AG09309 (cell line): ENCODE measurements at regions not wholly inside any gene's neighbourhood (a gene's known extent, or its start where the extent isn't known, plus 50 kb on each side); places are given as distances from the start of the nearest gene placed in this dataset.

Experiments
- DNase-seq: peaks from one replicate; pipeline ENCODE4 v3.0.0-alpha.2; 2010; ENCODE audit warnings: low read depth
- H3K4me3 ChIP-seq: 2 replicates; pipeline ENCODE4 v1.5.1; 2011; ENCODE audit warnings: mild to moderate bottlenecking, low read depth, low read length, moderate library complexity; ENCODE audit not compliant: control insufficient read depth
- TF ChIP-seq, protein P1 (sequence below): IDR thresholded peaks from 2 replicates; pipeline ENCODE4 v1.5.1; 2011; ENCODE audit warnings: mild to moderate bottlenecking, low read depth, low read length, inconsistent platforms; ENCODE audit not compliant: insufficient read depth, control insufficient read depth; ENCODE audit errors: missing control alignments

DNA sequence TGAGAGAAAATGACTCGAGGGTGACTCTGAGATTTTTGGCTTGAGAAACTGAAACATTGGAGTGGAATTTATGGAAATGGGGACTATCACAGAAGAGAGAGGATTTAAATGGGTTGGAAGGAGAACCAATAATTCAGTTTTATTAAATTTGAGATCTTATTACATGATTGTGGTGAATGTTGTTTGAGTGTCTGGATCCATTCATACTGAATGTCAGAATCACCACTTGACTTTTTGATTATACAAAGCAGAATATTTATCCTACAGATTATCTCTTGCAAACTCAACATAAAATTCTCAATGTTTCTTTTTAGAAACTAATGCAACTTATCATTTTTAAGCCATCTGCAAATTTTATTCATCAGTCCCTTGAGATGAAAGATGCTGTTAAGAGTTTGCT, 332.8 kb downstream of the CNTN3 start:
- H3K4me3 ChIP-seq: no peak overlapping the region
- TF ChIP-seq, protein P1, sequence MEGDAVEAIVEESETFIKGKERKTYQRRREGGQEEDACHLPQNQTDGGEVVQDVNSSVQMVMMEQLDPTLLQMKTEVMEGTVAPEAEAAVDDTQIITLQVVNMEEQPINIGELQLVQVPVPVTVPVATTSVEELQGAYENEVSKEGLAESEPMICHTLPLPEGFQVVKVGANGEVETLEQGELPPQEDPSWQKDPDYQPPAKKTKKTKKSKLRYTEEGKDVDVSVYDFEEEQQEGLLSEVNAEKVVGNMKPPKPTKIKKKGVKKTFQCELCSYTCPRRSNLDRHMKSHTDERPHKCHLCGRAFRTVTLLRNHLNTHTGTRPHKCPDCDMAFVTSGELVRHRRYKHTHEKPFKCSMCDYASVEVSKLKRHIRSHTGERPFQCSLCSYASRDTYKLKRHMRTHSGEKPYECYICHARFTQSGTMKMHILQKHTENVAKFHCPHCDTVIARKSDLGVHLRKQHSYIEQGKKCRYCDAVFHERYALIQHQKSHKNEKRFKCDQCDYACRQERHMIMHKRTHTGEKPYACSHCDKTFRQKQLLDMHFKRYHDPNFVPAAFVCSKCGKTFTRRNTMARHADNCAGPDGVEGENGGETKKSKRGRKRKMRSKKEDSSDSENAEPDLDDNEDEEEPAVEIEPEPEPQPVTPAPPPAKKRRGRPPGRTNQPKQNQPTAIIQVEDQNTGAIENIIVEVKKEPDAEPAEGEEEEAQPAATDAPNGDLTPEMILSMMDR: no peak
- DNase-seq: no peak

DNA sequence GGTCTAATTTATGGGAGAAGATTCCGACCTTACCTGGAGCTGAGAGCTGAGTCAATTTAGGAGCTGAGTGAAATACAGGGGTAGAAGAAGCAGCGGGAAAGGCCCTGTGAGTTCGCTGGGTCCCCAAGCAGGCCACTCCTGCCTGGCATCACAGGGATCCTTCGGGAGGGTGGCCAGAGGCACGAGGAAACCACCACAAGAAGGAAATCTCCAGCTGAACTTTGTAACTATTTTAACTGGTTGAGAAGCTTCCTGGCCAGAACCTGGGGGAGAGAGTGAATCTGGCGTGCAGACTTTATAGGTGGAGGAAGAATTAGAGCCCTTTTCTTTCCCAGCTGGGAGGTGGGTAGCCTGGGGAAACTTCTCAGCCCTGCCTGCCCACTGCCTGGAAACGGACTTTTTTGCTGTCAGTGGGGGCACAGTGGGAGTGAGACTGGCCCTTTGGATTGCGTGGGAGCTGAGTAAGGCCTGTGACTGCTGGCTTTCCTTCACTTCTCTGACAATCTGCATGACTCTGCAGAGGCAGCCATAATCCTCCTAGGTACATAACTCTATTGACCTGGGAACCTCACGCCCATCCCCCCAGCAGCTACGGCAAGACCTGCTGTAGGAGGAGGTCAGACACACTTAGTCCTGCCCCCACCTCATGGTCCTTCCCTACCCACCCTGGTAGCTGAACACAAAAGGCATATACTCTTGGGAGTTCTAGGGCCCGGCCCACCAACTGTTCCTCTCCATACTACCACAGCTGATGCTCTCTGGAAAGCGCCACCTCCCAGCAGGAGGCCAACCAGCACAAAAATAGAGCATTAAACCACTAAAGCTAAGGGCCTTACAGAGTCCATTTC, 340.7 kb downstream of the CNTN3 start:
- TF ChIP-seq, protein P1: no peak
- H3K4me3 ChIP-seq: no peak overlapping the region
- no peak for DNase-seq

DNA sequence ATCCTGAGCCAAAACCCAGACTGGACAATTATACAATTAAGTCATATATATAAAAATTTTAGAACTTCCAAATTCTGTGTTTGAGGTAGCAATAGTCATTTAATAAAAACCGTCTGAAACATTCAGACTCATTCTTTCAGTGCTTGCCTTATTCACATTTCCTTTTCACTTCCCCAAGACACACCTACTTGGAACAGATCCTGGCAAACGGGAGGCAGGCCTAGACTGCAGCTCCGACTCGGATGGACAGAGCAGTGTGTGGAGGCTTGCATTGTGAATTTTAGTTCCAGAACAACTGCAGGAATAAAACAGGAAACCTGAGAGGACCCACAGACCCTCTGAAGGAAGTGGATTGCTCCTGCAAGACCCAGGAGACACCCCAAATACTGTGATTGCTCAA, 341.4 kb downstream of the CNTN3 start:
- TF ChIP-seq, protein P1: no peak
- no peak for DNase-seq
- no peak overlapping the region for H3K4me3 ChIP-seq

DNA sequence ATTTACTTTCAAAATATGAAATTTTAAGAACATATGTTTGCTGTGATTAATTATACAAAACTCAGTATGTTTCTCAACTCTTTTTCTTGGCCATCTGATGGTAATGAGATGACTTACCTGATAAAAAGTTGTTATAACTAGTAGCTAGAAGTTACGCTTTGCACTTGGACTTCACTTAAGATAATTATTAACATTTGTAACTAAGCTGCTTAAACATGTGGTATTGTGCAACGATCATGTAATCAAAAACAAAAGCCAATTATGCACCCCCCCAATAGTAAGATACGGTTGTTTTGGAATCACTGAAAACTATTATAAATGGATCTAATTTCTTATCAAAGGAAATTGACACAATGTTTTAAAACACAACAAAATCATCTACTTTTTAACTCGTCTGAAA, 342.9 kb downstream of the CNTN3 start:
- H3K4me3 ChIP-seq: no peak overlapping the region
- DNase-seq: no peak
- TF ChIP-seq, protein P1: no peak

DNA sequence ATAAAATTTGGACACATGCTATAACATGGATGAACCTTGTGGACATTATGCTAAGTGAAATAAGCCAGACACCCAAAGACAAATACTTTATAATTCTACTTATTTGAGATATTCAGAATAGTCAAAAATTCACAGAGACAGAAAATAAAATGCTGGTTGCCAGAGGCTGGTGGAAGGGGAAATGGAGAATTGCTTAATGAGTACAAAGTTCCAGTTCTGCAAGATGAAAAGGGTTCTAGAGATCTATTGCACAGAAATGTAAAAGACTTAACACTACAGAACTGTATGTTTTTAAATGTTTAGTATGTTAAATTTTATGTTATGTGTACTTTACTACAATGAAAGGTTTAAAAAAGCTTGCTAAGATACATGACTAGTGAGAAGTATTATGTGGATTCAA, 344.8 kb downstream of the CNTN3 start:
- no peak overlapping the region for H3K4me3 ChIP-seq
- no peak for DNase-seq
- TF ChIP-seq, protein P1: no peak

DNA sequence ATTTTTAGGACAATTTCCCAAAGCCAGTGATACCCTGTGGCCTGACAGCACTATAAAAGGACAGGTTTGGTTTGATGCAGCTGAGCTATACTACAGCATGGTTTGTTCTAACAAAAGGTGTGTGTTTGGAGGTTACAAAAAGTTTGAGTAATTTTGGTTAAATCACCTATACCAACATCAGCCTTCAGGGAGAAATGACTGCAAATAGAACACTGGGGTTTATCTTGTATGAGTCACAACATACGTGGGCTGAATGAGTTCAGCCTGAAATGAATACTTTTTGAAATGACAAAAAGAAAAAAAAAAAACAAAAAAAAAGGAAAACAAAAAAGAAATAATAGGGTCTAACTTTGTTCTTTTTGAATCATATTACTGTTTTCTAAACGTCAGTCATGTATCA, 345.7 kb downstream of the CNTN3 start:
- no peak overlapping the region for H3K4me3 ChIP-seq
- DNase-seq: no peak

More for the DNA sequence above, 345.7 kb downstream of the CNTN3 start:
- TF ChIP-seq, protein P1: no peak
